NCI-H1092 treated with DMSO at 0.1 percent for 48 hours (cell line): ENCODE measurements at regions not wholly inside any gene's neighbourhood (a gene's known extent, or its start where the extent isn't known, plus 50 kb on each side); places are given as distances from the start of the nearest gene placed in this dataset.
"Not testable (repeated sequence)": the region's sequence is repeated elsewhere in the genome, so short reads cannot be mapped to it uniquely, and the experiment has no call there.

Experiments used
- DNase-seq: peaks from one replicate; lab custom pipeline; 2025; lab: John Stamatoyannopoulos, UW

- DNase-seq = no peak
Measured at GRCh38 chr5:13346401-13346800, 598.1 kb downstream of the DNAH5 start.

- no peak for DNase-seq
Measured at GRCh38 chr5:13339093-13339492, 605.4 kb downstream of the DNAH5 start.

- not testable (repeated sequence) for DNase-seq
Measured at GRCh38 chr5:13335026-13335425, 609.5 kb downstream of the DNAH5 start.

- DNase-seq = no peak
Measured at GRCh38 chr5:13331585-13331984, 612.9 kb downstream of the DNAH5 start.

- no peak for DNase-seq
Measured at GRCh38 chr5:13328316-13328715, 616.2 kb downstream of the DNAH5 start.

- DNase-seq = no peak
Measured at GRCh38 chr5:13325765-13326164, 618.7 kb downstream of the DNAH5 start.

GRCh38 chr5:13322769-13323168 is 621.7 kb downstream of the DNAH5 start:
- no peak for DNase-seq

GRCh38 chr5:13317654-13318053 is 626.8 kb downstream of the DNAH5 start:
- no peak for DNase-seq

- no peak for DNase-seq
Measured at GRCh38 chr5:13316176-13316575, 628.3 kb downstream of the DNAH5 start.

GRCh38 chr5:13307480-13307879 is 637.0 kb downstream of the DNAH5 start:
- DNase-seq = no peak

GRCh38 chr5:13303445-13303844 is 641.0 kb downstream of the DNAH5 start:
- DNase-seq = no peak

GRCh38 chr5:13278811-13279210 is 665.7 kb downstream of the DNAH5 start:
- no peak for DNase-seq

GRCh38 chr5:13278148-13278547 is 666.3 kb downstream of the DNAH5 start:
- DNase-seq = no peak

- DNase-seq = no peak
Measured at GRCh38 chr5:13276156-13276555, 668.3 kb downstream of the DNAH5 start.

- DNase-seq = no peak
Measured at GRCh38 chr5:13263701-13264100, 680.8 kb downstream of the DNAH5 start.

GRCh38 chr5:13253111-13253510 is 691.4 kb downstream of the DNAH5 start:
- DNase-seq = no peak

- no peak for DNase-seq
Measured at GRCh38 chr5:13252699-13253098, 691.8 kb downstream of the DNAH5 start.

- no peak for DNase-seq
Measured at GRCh38 chr5:13251623-13252376, 692.7 kb downstream of the DNAH5 start.

GRCh38 chr5:13250464-13251291 is 693.8 kb downstream of the DNAH5 start:
- DNase-seq = no peak

GRCh38 chr5:13249854-13250253 is 694.6 kb downstream of the DNAH5 start:
- DNase-seq = no peak

GRCh38 chr5:13248253-13248652 is 696.2 kb downstream of the DNAH5 start:
- DNase-seq = no peak

GRCh38 chr5:13246053-13246452 is 698.4 kb downstream of the DNAH5 start:
- no peak for DNase-seq

GRCh38 chr5:13244151-13244550 is 700.3 kb downstream of the DNAH5 start:
- DNase-seq = no peak
